ENCODE measurements at regions not wholly inside any gene's neighbourhood (a gene's known extent, or its start where the extent isn't known, plus 50 kb on each side); places are given as distances from the start of the nearest gene placed in this dataset.

DNA sequence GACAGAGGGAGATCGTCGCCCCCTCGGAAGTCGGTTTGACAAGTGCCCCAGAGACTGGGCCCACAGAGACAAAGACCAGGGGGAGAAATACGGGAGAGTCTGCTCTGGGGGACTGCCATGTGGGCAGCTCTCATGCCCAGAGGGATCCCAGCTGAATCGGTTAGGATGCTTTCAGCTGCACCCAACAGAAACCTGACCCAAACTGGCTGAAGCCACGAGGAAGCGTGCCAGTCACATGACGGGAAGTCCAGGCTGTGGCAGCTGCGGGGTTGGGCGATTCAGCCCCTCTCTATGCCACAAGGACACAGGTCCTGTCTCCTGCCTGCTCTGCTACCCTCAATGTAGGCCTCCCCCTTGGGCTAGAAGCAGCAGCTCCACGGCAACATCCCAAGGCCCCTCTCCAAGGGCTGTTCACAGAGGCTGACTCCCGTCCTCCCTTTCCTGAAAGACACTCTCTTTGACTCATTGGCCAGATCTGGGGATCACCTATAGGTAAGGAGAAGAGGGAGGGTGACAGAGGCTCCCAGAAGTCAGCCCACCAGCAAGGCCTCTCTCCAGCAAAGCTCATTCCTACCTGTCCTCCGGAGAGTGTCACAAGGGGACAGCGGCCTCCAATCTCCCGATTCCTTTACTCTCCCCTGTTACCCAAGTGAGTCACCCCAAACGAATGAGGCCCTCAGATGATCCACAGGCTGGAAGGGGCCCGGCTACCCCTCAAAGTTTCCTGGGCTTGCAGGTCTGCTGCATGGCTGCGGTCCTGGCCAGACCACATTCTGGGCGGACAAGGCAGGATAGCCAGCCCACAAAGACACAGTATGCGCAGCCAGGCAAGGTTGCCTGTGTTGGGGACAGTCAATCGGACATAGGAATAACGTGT lies 75.8 kb downstream of the RBFOX3 start (continued):
- TF ChIP-seq, protein P1, sequence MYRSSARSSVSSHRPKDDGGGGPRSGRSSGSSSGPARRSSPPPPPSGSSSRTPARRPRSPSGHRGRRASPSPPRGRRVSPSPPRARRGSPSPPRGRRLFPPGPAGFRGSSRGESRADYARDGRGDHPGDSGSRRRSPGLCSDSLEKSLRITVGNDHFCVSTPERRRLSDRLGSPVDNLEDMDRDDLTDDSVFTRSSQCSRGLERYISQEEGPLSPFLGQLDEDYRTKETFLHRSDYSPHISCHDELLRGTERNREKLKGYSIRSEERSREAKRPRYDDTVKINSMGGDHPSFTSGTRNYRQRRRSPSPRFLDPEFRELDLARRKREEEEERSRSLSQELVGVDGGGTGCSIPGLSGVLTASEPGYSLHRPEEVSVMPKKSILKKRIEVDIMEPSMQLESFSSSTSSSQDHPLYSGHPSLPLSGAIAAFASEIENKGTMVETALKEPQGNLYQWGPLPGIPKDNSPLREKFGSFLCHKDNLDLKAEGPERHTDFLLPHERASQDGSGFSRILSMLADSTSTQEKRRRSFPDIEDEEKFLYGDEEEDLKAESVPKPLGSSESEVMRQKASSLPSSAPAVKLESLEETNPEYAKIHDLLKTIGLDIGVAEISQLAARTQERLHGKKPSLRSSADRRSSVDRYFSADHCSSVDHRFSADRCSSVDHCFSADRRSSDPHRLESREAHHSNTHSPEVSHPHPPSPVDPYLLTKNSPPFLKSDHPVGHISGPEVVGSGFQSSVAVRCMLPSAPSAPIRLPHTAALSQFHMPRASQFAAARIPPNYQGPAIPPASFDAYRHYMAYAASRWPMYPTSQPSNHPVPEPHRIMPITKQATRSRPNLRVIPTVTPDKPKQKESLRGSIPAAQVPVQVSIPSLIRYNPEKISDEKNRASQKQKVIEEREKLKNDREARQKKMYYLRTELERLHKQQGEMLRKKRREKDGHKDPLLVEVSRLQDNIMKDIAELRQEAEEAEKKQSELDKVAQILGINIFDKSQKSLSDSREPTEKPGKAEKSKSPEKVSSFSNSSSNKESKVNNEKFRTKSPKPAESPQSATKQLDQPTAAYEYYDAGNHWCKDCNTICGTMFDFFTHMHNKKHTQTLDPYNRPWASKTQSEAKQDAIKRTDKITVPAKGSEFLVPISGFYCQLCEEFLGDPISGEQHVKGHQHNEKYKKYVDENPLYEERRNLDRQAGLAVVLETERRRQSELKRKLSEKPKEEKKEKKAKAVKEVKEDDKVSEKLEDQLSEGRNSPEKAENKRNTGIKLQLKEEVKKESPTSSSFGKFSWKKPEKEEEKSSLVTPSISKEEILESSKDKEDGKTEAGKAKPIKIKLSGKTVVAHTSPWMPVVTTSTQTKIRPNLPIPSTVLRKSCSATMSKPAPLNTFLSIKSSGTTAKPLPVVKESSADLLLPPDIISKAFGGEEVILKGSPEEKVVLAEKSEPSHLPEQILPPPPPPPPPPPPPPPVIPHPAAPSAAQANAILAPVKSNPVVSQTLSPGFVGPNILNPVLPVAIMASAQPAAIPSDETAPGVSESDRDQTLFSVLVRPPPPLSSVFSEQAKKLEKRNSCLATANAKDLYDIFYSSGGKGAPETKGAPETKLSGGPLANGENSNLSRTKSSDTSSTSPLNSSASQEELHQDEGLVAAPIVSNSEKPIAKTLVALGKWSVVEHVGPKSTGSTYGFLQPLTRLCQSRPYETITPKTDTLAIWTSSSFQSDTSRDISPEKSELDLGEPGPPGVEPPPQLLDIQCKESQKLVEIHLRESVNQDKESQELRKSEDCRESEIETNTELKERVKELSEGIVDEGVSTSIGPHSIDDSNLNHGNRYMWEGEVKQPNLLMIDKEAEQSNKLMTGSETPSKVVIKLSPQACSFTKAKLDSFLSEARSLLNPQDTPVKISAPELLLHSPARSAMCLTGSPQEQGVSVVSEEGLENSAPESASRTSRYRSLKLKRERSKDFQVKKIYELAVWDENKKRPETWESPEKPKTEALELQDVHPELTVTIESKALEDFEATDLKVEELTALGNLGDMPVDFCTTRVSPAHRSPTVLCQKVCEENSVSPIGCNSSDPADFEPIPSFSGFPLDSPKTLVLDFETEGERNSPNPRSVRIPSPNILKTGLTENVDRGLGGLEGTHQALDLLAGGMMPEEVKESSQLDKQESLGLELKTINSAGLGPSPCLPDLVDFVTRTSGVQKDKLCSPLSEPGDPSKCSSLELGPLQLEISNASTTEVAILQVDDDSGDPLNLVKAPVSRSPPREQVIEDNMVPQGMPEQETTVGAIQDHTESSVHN (CRISPR knock-in tag; IDR thresholded peaks at IDR 0.05): no peak

DNA sequence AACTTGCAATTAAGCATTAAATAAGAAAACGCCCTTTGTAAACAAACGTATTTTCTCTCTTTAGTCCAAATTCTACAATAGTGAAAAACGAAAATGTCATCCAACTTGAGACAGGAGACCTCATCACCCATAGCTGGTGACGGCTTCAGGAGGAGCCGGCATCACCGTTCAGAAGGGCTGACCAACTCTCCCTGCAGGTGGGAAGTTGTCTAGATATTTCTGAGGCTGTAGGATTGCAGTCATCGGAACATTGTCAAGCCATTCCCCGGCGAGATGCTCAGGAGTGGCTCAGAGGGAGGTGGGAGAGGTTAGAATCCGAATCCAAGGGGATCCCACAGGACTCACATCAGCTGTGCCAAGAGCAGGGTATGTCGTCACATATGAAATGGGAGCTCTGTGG lies 76.7 kb downstream of the RBFOX3 start:
- no peak for DNase-seq (ENCODE audit: low spot score)
- POLR2A ChIA-PET: no interaction called here
- no peak for FAIRE-seq
- Histone ChIP-seq H3K9ac (ENCODE audit: insufficient read depth, low read depth, low read length) (no peak overlapping the region), H3K36me3 (replicated peaks in 1 of 2; ENCODE audit: control insufficient read depth in 1 of 2, insufficient read depth in 2 of 2, low read length in 2 of 2) (no peaks in the 10 kb centered on the region), H3K4me2 (ENCODE audit: low read depth, low read length) (no peak overlapping the region), H3K9me3 (ENCODE audit: low read length) (no peaks in the 10 kb centered on the region), H3K27me3 (ENCODE audit: control insufficient read depth in 1 of 2, insufficient read depth in 2 of 2, low read length in 2 of 2) (peaks cover 38 to 96% of the 10 kb centered on the region in 2 experiments), H3K79me2 (ENCODE audit: insufficient read depth, low read length) (no peaks in the 10 kb centered on the region), H3K4me3 (replicated peaks in 1 of 3; ENCODE audit: insufficient read depth in 1 of 3, low read depth in 2 of 3, low read length in 3 of 3) (no peak overlapping the region), H3K27ac (ENCODE audit: extremely low read length, insufficient read depth, low read length) (no peak overlapping the region), H2AFZ (ENCODE audit: low read length) (no peak overlapping the region), H4K20me1 (ENCODE audit: insufficient read depth, low read length) (no peaks in the 10 kb centered on the region; the same call in 1 of the 2 replicates), H3K4me1 (ENCODE audit: insufficient read depth, low read length) (no peaks in the 10 kb centered on the region)
- CTCF ChIA-PET (ENCODE audit: low intra/inter-chr PET ratio, low total read pairs): no interaction called here
- BruUV-seq (replicated peaks): no TSS peak
- WGBS (ENCODE audit: low lambda C conversion rate): 4% methylated on average over 11 of the region's 11 CpGs
- no peak for ATAC-seq
- in situ Hi-C loops (cut with HindIII; ENCODE audit: extremely low pct_ligation_motif_present, low pct_unique_long_range_greater_than_20kb): no loop called here
- intact Hi-C loops (cut with micrococcal nuclease; ENCODE audit: unreplicated experiment): no loop called here
- no peak for TF ChIP-seq FOXK1 (CRISPR knock-in tag; IDR thresholded peaks at IDR 0.05; ENCODE audit: borderline replicate concordance, low read depth)
- TF ChIP-seq, protein P2, sequence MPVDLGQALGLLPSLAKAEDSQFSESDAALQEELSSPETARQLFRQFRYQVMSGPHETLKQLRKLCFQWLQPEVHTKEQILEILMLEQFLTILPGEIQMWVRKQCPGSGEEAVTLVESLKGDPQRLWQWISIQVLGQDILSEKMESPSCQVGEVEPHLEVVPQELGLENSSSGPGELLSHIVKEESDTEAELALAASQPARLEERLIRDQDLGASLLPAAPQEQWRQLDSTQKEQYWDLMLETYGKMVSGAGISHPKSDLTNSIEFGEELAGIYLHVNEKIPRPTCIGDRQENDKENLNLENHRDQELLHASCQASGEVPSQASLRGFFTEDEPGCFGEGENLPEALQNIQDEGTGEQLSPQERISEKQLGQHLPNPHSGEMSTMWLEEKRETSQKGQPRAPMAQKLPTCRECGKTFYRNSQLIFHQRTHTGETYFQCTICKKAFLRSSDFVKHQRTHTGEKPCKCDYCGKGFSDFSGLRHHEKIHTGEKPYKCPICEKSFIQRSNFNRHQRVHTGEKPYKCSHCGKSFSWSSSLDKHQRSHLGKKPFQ (CRISPR knock-in tag; IDR thresholded peaks at IDR 0.05; ENCODE audit: insufficient replicate concordance): no peak
- peak; percentile 27; the same call in 1 of the 2 replicates for TF ChIP-seq CREB1 (IDR thresholded peaks at IDR 0.05)
- TF ChIP-seq CREB1 (CRISPR knock-in tag; IDR thresholded peaks at IDR 0.05): no peak
- TF ChIP-seq BRD4 (CRISPR knock-in tag; IDR thresholded peaks at IDR 0.05): no peak
- TF ChIP-seq ETV5 (CRISPR knock-in tag; IDR thresholded peaks at IDR 0.05; ENCODE audit: borderline replicate concordance): no peak
- TF ChIP-seq MTF1 (CRISPR knock-in tag; IDR thresholded peaks at IDR 0.05): no peak
- TF ChIP-seq TEAD2 (CRISPR knock-in tag; IDR thresholded peaks at IDR 0.05): no peak
- TF ChIP-seq RCOR2 (CRISPR knock-in tag; IDR thresholded peaks at IDR 0.05): no peak

Measured in HepG2 (cell line).